ENCODE measurements at regions not wholly inside any gene's neighbourhood (a gene's known extent, or its start where the extent isn't known, plus 50 kb on each side); places are given as distances from the start of the nearest gene placed in this dataset.

DNA sequence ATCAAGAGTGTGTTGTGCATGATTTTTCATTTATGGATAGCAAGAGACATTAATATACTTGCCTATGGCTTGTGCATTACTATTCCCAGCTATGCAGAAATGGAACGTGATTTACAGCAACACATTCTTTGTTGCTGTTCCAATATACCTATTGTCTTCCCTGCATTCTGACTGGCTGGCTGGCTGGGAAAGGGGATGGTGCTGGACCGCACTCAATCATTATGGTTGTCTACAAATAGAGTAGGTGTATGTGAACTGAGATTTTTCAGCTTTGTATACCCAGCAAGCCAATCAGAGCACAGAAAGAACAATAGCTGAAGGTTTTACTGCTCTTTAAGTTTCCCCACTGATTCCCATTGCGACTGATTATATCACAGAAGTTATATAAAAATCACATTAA lies 167.5 kb downstream of the ATG4C start:
- no peak for TF ChIP-seq POLR2A (IDR thresholded peaks at IDR 0.05; ENCODE audit: low read depth, low read length)
- no peak for TF ChIP-seq POU2F2 (IDR thresholded peaks at IDR 0.05; ENCODE audit: low read depth, low read length)
- TF ChIP-seq POLR2AphosphoS5 (IDR thresholded peaks at IDR 0.05; ENCODE audit: low read depth, low read length), result no peak
- TF ChIP-seq SPI1 (IDR thresholded peaks at IDR 0.05; ENCODE audit: low read depth, low read length), result no peak

Measured in GM12891 (cell line).